Neural progenitor cell (in vitro differentiated cells): ENCODE measurements at regions not wholly inside any gene's neighbourhood (a gene's known extent, or its start where the extent isn't known, plus 50 kb on each side); places are given as distances from the start of the nearest gene placed in this dataset.

Experiments
- DNase-seq: peaks from one replicate; pipeline ENCODE4 v3.0.0-alpha.2; 2016; ENCODE audit warnings: low spot score
- H2AFZ ChIP-seq: fragments of 200-600 bp; sonication (generic); replicated peaks from 2 replicates; pipeline ENCODE4 v1.6.1; 2016; ENCODE audit warnings: antibody characterized with exemption
- H3F3A ChIP-seq: fragments of 200-600 bp; sonication (generic); 2 replicates; pipeline ENCODE4 v1.6.1; 2016; ENCODE audit warnings: antibody characterized with exemption, low read depth
- H3K27ac ChIP-seq: fragments of 200-600 bp; sonication (generic); 2 replicates; pipeline ENCODE4 v1.5.1; 2016; ENCODE audit warnings: mild to moderate bottlenecking
- H3K27me3 ChIP-seq: fragments of 200-600 bp; sonication (generic); 2 replicates; pipeline ENCODE4 v1.6.1; 2016; ENCODE audit warnings: mild to moderate bottlenecking, moderate library complexity
- H3K36me3 ChIP-seq: fragments of 200-600 bp; sonication (generic); 2 replicates; pipeline ENCODE4 v1.5.1; 2016
- H3K4me1 ChIP-seq: fragments of 200-600 bp; sonication (generic); 2 replicates; pipeline ENCODE4 v1.6.1; 2016; ENCODE audit warnings: mixed run types
- H3K4me2 ChIP-seq: fragments of 200-600 bp; sonication (generic); 2 replicates; pipeline ENCODE4 v1.6.1; 2016
- H3K4me3 ChIP-seq: fragments of 200-600 bp; sonication (generic); 2 replicates; pipeline ENCODE4 v1.5.1; 2016
- H3K79me2 ChIP-seq: fragments of 200-600 bp; sonication (generic); 2 replicates; pipeline ENCODE4 v1.6.1; 2016; ENCODE audit warnings: low read depth
- H3K9ac ChIP-seq: fragments of 200-600 bp; sonication (generic); 2 replicates; pipeline ENCODE4 v1.6.1; 2016
- H3K9me3 ChIP-seq: fragments of 200-600 bp; sonication (generic); 2 replicates; pipeline ENCODE4 v1.5.1; 2016; ENCODE audit warnings: low read depth
- H4K20me1 ChIP-seq: fragments of 200-600 bp; sonication (generic); 2 replicates; pipeline ENCODE4 v1.6.1; 2016; ENCODE audit warnings: low read depth
- H3K27ac Mint-ChIP-seq: 3 replicates; pipeline ENCODE4 v1.8.0; 2021; ENCODE audit warnings: mixed read lengths
- H3K27me3 Mint-ChIP-seq: 2 replicates; pipeline ENCODE4 v1.8.0; 2022; ENCODE audit warnings: low read depth, mild to moderate bottlenecking, inconsistent platforms, moderate library complexity, mixed read lengths; ENCODE audit not compliant: insufficient read depth
- H3K36me3 Mint-ChIP-seq: 3 replicates; pipeline ENCODE4 v1.8.0; 2021; ENCODE audit warnings: mixed read lengths
- H3K4me1 Mint-ChIP-seq: 3 replicates; pipeline ENCODE4 v1.8.0; 2021; ENCODE audit warnings: mixed read lengths
- H3K4me3 Mint-ChIP-seq: 3 replicates; pipeline ENCODE4 v1.8.0; 2021; ENCODE audit warnings: mild to moderate bottlenecking, moderate library complexity, mixed read lengths
- H3K9me3 Mint-ChIP-seq: 3 replicates; pipeline ENCODE4 v1.8.0; 2020; ENCODE audit warnings: mixed read lengths
- EZH2 ChIP-seq: fragments of 200-600 bp; sonication (generic); IDR thresholded peaks from 2 replicates; pipeline ENCODE4 v1.6.1; 2017; ENCODE audit warnings: antibody characterized with exemption, mild to moderate bottlenecking, moderate library complexity
- EZH2phosphoT487 ChIP-seq: fragments of 200-600 bp; sonication (generic); IDR thresholded peaks from 2 replicates; pipeline ENCODE4 v1.6.1; 2017; ENCODE audit warnings: antibody characterized with exemption
- TF ChIP-seq, protein P1 (sequence below): fragments of 200-600 bp; sonication (generic); IDR thresholded peaks from 2 replicates; pipeline ENCODE4 v1.5.1; 2017; ENCODE audit warnings: antibody characterized with exemption, mild to moderate bottlenecking

GRCh38 chr9:75487856-75488718 is 399.8 kb downstream of the OSTF1 start:
- H3K36me3 Mint-ChIP-seq, result no peaks in the 10 kb centered on the region
- peaks cover 7% of the 10 kb centered on the region for H3K4me1 Mint-ChIP-seq
- Histone ChIP-seq H3K27ac (no peak overlapping the region), H3K4me2 (no peak overlapping the region), H3K4me3 (no peak overlapping the region), H3K79me2 (no peaks in the 10 kb centered on the region), H3K4me1 (peaks cover 4% of the 10 kb centered on the region), H2AFZ (no peak overlapping the region), H3K9ac (no peak overlapping the region), H4K20me1 (no peaks in the 10 kb centered on the region), H3F3A (no peaks in the 10 kb centered on the region), H3K9me3 (no peaks in the 10 kb centered on the region), H3K36me3 (no peaks in the 10 kb centered on the region), H3K27me3 (no peaks in the 10 kb centered on the region)
- H3K9me3 Mint-ChIP-seq, result peaks cover 3% of the 10 kb centered on the region
- H3K27ac Mint-ChIP-seq, result no peak overlapping the region
- TF ChIP-seq EZH2phosphoT487 (no peak), EZH2 (no peak)
- TF ChIP-seq, protein P1, sequence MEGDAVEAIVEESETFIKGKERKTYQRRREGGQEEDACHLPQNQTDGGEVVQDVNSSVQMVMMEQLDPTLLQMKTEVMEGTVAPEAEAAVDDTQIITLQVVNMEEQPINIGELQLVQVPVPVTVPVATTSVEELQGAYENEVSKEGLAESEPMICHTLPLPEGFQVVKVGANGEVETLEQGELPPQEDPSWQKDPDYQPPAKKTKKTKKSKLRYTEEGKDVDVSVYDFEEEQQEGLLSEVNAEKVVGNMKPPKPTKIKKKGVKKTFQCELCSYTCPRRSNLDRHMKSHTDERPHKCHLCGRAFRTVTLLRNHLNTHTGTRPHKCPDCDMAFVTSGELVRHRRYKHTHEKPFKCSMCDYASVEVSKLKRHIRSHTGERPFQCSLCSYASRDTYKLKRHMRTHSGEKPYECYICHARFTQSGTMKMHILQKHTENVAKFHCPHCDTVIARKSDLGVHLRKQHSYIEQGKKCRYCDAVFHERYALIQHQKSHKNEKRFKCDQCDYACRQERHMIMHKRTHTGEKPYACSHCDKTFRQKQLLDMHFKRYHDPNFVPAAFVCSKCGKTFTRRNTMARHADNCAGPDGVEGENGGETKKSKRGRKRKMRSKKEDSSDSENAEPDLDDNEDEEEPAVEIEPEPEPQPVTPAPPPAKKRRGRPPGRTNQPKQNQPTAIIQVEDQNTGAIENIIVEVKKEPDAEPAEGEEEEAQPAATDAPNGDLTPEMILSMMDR, result no peak
- peaks cover 3% of the 10 kb centered on the region for H3K27me3 Mint-ChIP-seq
- no peak overlapping the region for H3K4me3 Mint-ChIP-seq
- DNase-seq, result peak; percentile 18

DNA sequence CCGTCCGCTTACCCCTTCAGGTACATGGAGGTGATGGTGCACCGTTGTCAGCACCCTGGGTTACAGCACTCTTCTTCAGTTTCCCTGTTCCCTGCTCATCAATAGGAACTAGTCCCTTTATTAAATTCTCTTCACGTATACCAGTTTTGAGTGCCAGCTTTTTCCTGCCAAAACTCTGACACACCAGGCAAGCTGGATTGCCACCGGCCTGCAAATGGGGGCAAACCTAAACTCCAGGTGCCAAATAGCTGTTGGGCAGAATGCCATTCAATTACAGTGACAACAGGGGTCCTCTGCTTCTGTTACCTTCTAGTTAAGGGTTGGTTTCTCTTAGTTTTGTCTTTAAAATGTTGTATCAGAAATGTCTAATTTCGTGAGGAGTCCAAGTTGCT is 400.4 kb downstream of the OSTF1 start:
- Histone ChIP-seq H4K20me1 (no peaks in the 10 kb centered on the region), H2AFZ (no peak overlapping the region), H3K27me3 (no peaks in the 10 kb centered on the region), H3K4me3 (no peak overlapping the region), H3K4me1 (peaks cover 4% of the 10 kb centered on the region), H3K9me3 (no peaks in the 10 kb centered on the region), H3K27ac (no peak overlapping the region), H3K79me2 (no peaks in the 10 kb centered on the region), H3K4me2 (no peak overlapping the region), H3F3A (no peaks in the 10 kb centered on the region), H3K9ac (no peak overlapping the region), H3K36me3 (no peaks in the 10 kb centered on the region)
- no peak for DNase-seq
- TF ChIP-seq, protein P1, result no peak
- TF ChIP-seq EZH2phosphoT487 (no peak), EZH2 (no peak)
- peaks cover 3% of the 10 kb centered on the region for H3K27me3 Mint-ChIP-seq
- peaks cover 7% of the 10 kb centered on the region for H3K4me1 Mint-ChIP-seq
- H3K36me3 Mint-ChIP-seq, result no peaks in the 10 kb centered on the region
- H3K27ac Mint-ChIP-seq, result no peak overlapping the region
- H3K9me3 Mint-ChIP-seq, result peaks cover 3% of the 10 kb centered on the region
- H3K4me3 Mint-ChIP-seq, result no peak overlapping the region

DNA sequence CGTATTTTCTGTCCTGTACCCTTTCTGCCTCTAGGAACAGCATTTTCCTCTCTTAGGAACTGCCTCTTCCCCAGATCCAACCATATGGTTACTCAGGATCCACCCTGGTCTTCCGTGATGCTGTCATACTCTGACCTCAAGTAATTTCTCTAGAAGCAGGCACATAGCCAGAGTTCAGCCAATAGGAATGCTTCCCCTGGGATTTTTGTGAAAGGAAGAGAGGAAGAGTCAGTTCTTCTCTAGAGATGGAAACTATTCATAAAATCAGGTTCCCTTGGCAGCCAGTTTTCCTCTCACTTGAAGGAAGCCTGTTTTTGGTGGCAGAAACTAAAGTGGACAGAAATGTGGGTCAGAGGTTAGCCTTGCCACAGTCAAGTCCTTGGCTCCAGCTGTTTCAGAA is 400.1 kb upstream of the PCSK5 start:
- H3K9me3 Mint-ChIP-seq, result peaks cover 3% of the 10 kb centered on the region
- Histone ChIP-seq H3K27me3 (no peaks in the 10 kb centered on the region), H3K27ac (no peak overlapping the region), H3K4me1 (peaks cover 4% of the 10 kb centered on the region), H3K9ac (no peak overlapping the region), H3K4me2 (no peak overlapping the region), H3K4me3 (no peak overlapping the region), H4K20me1 (no peaks in the 10 kb centered on the region), H3F3A (no peaks in the 10 kb centered on the region), H2AFZ (no peak overlapping the region), H3K9me3 (no peaks in the 10 kb centered on the region), H3K79me2 (no peaks in the 10 kb centered on the region), H3K36me3 (no peaks in the 10 kb centered on the region)
- no peak overlapping the region for H3K4me3 Mint-ChIP-seq
- TF ChIP-seq, protein P1, result no peak
- no peak for TF ChIP-seq EZH2phosphoT487
- H3K36me3 Mint-ChIP-seq, result no peaks in the 10 kb centered on the region
- no peak for DNase-seq
- no peak overlapping the region for H3K27ac Mint-ChIP-seq
- peaks cover 3% of the 10 kb centered on the region for H3K27me3 Mint-ChIP-seq
- peaks cover 7% of the 10 kb centered on the region for H3K4me1 Mint-ChIP-seq
